Midbrain (tissue), 1 donor: ENCODE measurements at regions not wholly inside any gene's neighbourhood (a gene's known extent, or its start where the extent isn't known, plus 50 kb on each side); places are given as distances from the start of the nearest gene placed in this dataset.
"Not testable (repeated sequence)": the region's sequence is repeated elsewhere in the genome, so short reads cannot be mapped to it uniquely, and the experiment has no call there.

ENCODE experiments used
- DNase-seq: peaks from one replicate; lab custom pipeline; 2025; lab: John Stamatoyannopoulos, UW

GRCh38 chr12:105644770-105645169, 314.3 kb downstream of the C12orf75 start:
- no peak for DNase-seq

- DNase-seq = no peak
These were observed 324.1 kb downstream of the C12orf75 start for GRCh38 chr12:105654606-105655005.

GRCh38 chr12:105658389-105658788, 327.9 kb downstream of the C12orf75 start:
- no peak for DNase-seq

- DNase-seq = peak; percentile 1
These were observed 329.0 kb downstream of the C12orf75 start for GRCh38 chr12:105659355-105660075.

GRCh38 chr12:105664765-105665164, 334.3 kb downstream of the C12orf75 start:
- not testable (repeated sequence) for DNase-seq

GRCh38 chr12:105665366-105665765, 334.9 kb downstream of the C12orf75 start:
- no peak for DNase-seq

- no peak for DNase-seq
These were observed 337.7 kb downstream of the C12orf75 start for GRCh38 chr12:105667973-105668743.

GRCh38 chr12:105670672-105671071, 340.2 kb downstream of the C12orf75 start:
- DNase-seq = no peak

GRCh38 chr12:105671720-105672119, 341.2 kb downstream of the C12orf75 start:
- DNase-seq = no peak

- no peak for DNase-seq
These were observed 341.9 kb downstream of the C12orf75 start for GRCh38 chr12:105672121-105672975.

- DNase-seq = no peak
These were observed 344.6 kb downstream of the C12orf75 start for GRCh38 chr12:105674871-105675699.

- DNase-seq = no peak
These were observed 346.2 kb downstream of the C12orf75 start for GRCh38 chr12:105676694-105677093.

- no peak for DNase-seq
These were observed 347.2 kb downstream of the C12orf75 start for GRCh38 chr12:105677672-105678071.

- DNase-seq = no peak
These were observed 349.5 kb downstream of the C12orf75 start for GRCh38 chr12:105679982-105680381.

GRCh38 chr12:105681341-105681740, 350.9 kb downstream of the C12orf75 start:
- DNase-seq = no peak

- not testable (repeated sequence) for DNase-seq
These were observed 352.3 kb downstream of the C12orf75 start for GRCh38 chr12:105682821-105683220.

- not testable (repeated sequence) for DNase-seq
These were observed 353.3 kb downstream of the C12orf75 start for GRCh38 chr12:105683836-105684235.

GRCh38 chr12:105698075-105698474, 367.6 kb downstream of the C12orf75 start:
- no peak for DNase-seq

- DNase-seq = no peak
These were observed 368.7 kb downstream of the C12orf75 start for GRCh38 chr12:105699209-105699608.

GRCh38 chr12:105704787-105705186, 374.3 kb downstream of the C12orf75 start:
- DNase-seq = no peak

- DNase-seq = no peak
These were observed 374.7 kb downstream of the C12orf75 start for GRCh38 chr12:105705235-105705634.
